H1 (cell line): ENCODE measurements at regions not wholly inside any gene's neighbourhood (a gene's known extent, or its start where the extent isn't known, plus 50 kb on each side); places are given as distances from the start of the nearest gene placed in this dataset.

Experiments used
- CTCF ChIA-PET: fragments of 300-600 bp; sonication (Branson Sonifier 250); formaldehyde crosslinking; loops from one replicate; lab custom pipeline; 2021; ENCODE audit not compliant: partially characterized antibody; lab: Charles Lee
- POLR2A ChIA-PET: fragments of 300-600 bp; sonication (Branson Sonifier 250); formaldehyde crosslinking; loops from one replicate; lab custom pipeline; 2021; ENCODE audit warnings: inconsistent platforms; ENCODE audit not compliant: partially characterized antibody; lab: Charles Lee
- DNase-seq, 2 experiments: peaks; one replicate each; pipeline versions ENCODE4 v3.0.0 to v3.0.0-alpha.2; 2010 to 2022; ENCODE audit warnings: low spot score in 2 of 2, low read depth in 1 of 2, mixed read lengths in 1 of 2
- FAIRE-seq: peaks from 2 replicates; lab custom pipeline; 2011; peaks lifted over from hg19 to GRCh38; lab: Jason Lieb, UNC
- H2AFZ ChIP-seq: 2 replicates; pipeline ENCODE4 v1.8.1; 2012; ENCODE audit warnings: low read length, inconsistent platforms
- H2AK5ac ChIP-seq: 2 replicates; pipeline ENCODE4 v1.6.1; 2013; ENCODE audit warnings: low read depth, low read length
- H2BK120ac ChIP-seq: replicated peaks from 2 replicates; pipeline ENCODE3; 2013; ENCODE audit warnings: low read depth, low read length, inconsistent platforms
- H2BK12ac ChIP-seq: 2 replicates; pipeline ENCODE4 v1.6.1; 2013; ENCODE audit warnings: low read depth, low read length
- H2BK15ac ChIP-seq: 2 replicates; pipeline ENCODE4 v1.6.1; 2013; ENCODE audit warnings: low read length
- H2BK20ac ChIP-seq: 2 replicates; pipeline ENCODE4 v1.6.1; 2013; ENCODE audit warnings: low read length
- H2BK5ac ChIP-seq: 2 replicates; pipeline ENCODE4 v1.6.1; 2013; ENCODE audit warnings: low read depth, low read length
- H3K14ac ChIP-seq: 2 replicates; pipeline ENCODE4 v1.6.1; 2013; ENCODE audit warnings: inconsistent platforms; ENCODE audit not compliant: insufficient read length
- H3K18ac ChIP-seq: 2 replicates; pipeline ENCODE4 v1.6.1; 2013; ENCODE audit warnings: low read length; ENCODE audit errors: extremely low read depth
- H3K23ac ChIP-seq: 2 replicates; pipeline ENCODE4 v1.6.1; 2013; ENCODE audit warnings: inconsistent platforms; ENCODE audit not compliant: insufficient read length
- H3K23me2 ChIP-seq: 2 replicates; pipeline ENCODE4 v1.6.1; 2013; ENCODE audit warnings: low read depth, low read length
- H3K27ac ChIP-seq: 2 replicates; pipeline ENCODE4 v1.6.1; 2011; ENCODE audit warnings: low read depth, low read length, inconsistent platforms
- H3K27me3 ChIP-seq, 4 experiments: replicated peaks in 1 of 4; 1 replicate in 1 of 4; 2 replicates in 3 of 4; pipeline versions ENCODE4 v1.6.1 to v1.8.1; 2011 to 2013; ENCODE audit warnings: low read length in 3 of 4, mild to moderate bottlenecking in 3 of 4, inconsistent platforms in 2 of 4, mixed read lengths in 2 of 4, moderate library complexity in 1 of 4; ENCODE audit not compliant: control insufficient read depth in 3 of 4, insufficient read depth in 3 of 4; ENCODE audit errors: extremely low read depth in 1 of 4
- H3K36me3 ChIP-seq, 4 experiments: 2 replicates each; pipeline versions ENCODE4 v1.6.1 to v1.8.1; 2011 to 2013; ENCODE audit warnings: mild to moderate bottlenecking in 4 of 4, low read length in 3 of 4, moderate library complexity in 2 of 4, control low read depth in 1 of 4, inconsistent platforms in 1 of 4; ENCODE audit not compliant: insufficient read depth in 4 of 4, control insufficient read depth in 2 of 4
- H3K4ac ChIP-seq: replicated peaks from 2 replicates; pipeline ENCODE3; 2013; ENCODE audit warnings: low read length, low read depth, mixed read lengths, inconsistent platforms; ENCODE audit not compliant: insufficient read length
- H3K4me1 ChIP-seq, 4 experiments: replicated peaks in 1 of 4; 1 replicate in 1 of 4; 2 replicates in 3 of 4; pipeline versions ENCODE4 v1.6.1 to v1.8.1; 2011 to 2013; ENCODE audit warnings: low read length in 3 of 4, inconsistent platforms in 2 of 4, mixed read lengths in 1 of 4; ENCODE audit not compliant: insufficient read depth in 4 of 4, control insufficient read depth in 3 of 4
- H3K4me2 ChIP-seq, 2 experiments: 2 replicates each; pipeline versions ENCODE4 v1.6.1 to v1.8.1; 2011 to 2013; ENCODE audit warnings: low read depth in 2 of 2, low read length in 2 of 2, control low read depth in 1 of 2, inconsistent platforms in 1 of 2, mild to moderate bottlenecking in 1 of 2; ENCODE audit not compliant: insufficient read depth in 1 of 2
- H3K4me3 ChIP-seq, 4 experiments: fragments of 200-600, 300-600 bp in 1 of 4; sonication (generic), shearing (Covaris generic), sonication (Bioruptor Twin) in 1 of 4; 2 replicates each; pipeline versions ENCODE4 v1.5.1 to v1.8.1; 2011 to 2016; ENCODE audit warnings: low read length in 4 of 4, low read depth in 3 of 4, control low read depth in 2 of 4, inconsistent platforms in 2 of 4, mild to moderate bottlenecking in 2 of 4, mixed read lengths in 1 of 4, moderate library complexity in 1 of 4; ENCODE audit not compliant: insufficient read depth in 2 of 4; ENCODE audit errors: extremely low read depth in 1 of 4
- H3K56ac ChIP-seq: replicated peaks from 2 replicates; pipeline ENCODE3; 2013; ENCODE audit warnings: low read depth, mild to moderate bottlenecking, mixed read lengths, low read length, inconsistent platforms; ENCODE audit not compliant: insufficient read length
- H3K79me1 ChIP-seq: 2 replicates; pipeline ENCODE4 v1.6.1; 2013; ENCODE audit warnings: low read depth, low read length, control low read depth
- H3K79me2 ChIP-seq, 2 experiments: 2 replicates each; pipeline versions ENCODE4 v1.6.1 to v1.8.1; 2012 to 2013; ENCODE audit warnings: low read length in 2 of 2, mild to moderate bottlenecking in 2 of 2, inconsistent platforms in 1 of 2; ENCODE audit not compliant: insufficient read depth in 2 of 2, control insufficient read depth in 1 of 2
- H3K9ac ChIP-seq, 4 experiments: replicated peaks in 1 of 4; 1 replicate in 1 of 4; 2 replicates in 3 of 4; pipeline versions ENCODE4 v1.6.1 to v1.8.1; 2011 to 2013; ENCODE audit warnings: low read depth in 3 of 4, low read length in 3 of 4, control low read depth in 2 of 4, mild to moderate bottlenecking in 2 of 4, moderate library complexity in 2 of 4, inconsistent platforms in 1 of 4; ENCODE audit errors: extremely low read depth in 1 of 4
- H3K9me3 ChIP-seq, 2 experiments: 2 replicates each; pipeline versions ENCODE4 v1.6.1 to v1.8.1; 2012 to 2013; ENCODE audit warnings: mild to moderate bottlenecking in 2 of 2, moderate library complexity in 2 of 2, control low read depth in 1 of 2, inconsistent platforms in 1 of 2, low read depth in 1 of 2, low read length in 1 of 2, mixed read lengths in 1 of 2; ENCODE audit not compliant: insufficient read depth in 2 of 2
- H4K20me1 ChIP-seq, 2 experiments: replicated peaks in 1 of 2; 2 replicates each; pipeline versions ENCODE3 to v1.8.1; 2011 to 2013; ENCODE audit warnings: inconsistent platforms in 2 of 2, low read length in 2 of 2, mild to moderate bottlenecking in 1 of 2; ENCODE audit not compliant: insufficient read depth in 2 of 2, control insufficient read depth in 1 of 2
- H4K5ac ChIP-seq: 2 replicates; pipeline ENCODE4 v1.6.1; 2013; ENCODE audit warnings: low read length, low read depth, mixed read lengths, inconsistent platforms; ENCODE audit not compliant: insufficient read length
- H4K8ac ChIP-seq: 2 replicates; pipeline ENCODE4 v1.8.0; 2013; ENCODE audit warnings: mild to moderate bottlenecking, moderate library complexity, low read length, inconsistent platforms; ENCODE audit not compliant: insufficient read depth; ENCODE audit errors: extremely low read depth
- H4K91ac ChIP-seq: replicated peaks from 2 replicates; pipeline ENCODE3; 2013; ENCODE audit warnings: low read length, mixed read lengths, inconsistent platforms; ENCODE audit not compliant: insufficient read length
- ATF2 ChIP-seq: IDR thresholded peaks from 2 replicates; pipeline ENCODE4 v1.6.1; 2012; ENCODE audit warnings: low read length, inconsistent platforms
- BACH1 ChIP-seq: IDR thresholded peaks from 2 replicates; pipeline ENCODE4 v1.6.1; 2012; ENCODE audit warnings: low read length, improper control_type of control experiment
- BCL11A ChIP-seq, 2 experiments: IDR thresholded peaks; one replicate each; pipeline ENCODE4 v1.6.1; 2011; ENCODE audit warnings: low read depth in 2 of 2, low read length in 2 of 2, mild to moderate bottlenecking in 2 of 2
- CHD1 ChIP-seq: IDR thresholded peaks from 2 replicates; pipeline ENCODE4 v1.6.1; 2012; ENCODE audit warnings: low read depth, low read length, improper control_type of control experiment
- CREB1 ChIP-seq: IDR thresholded peaks from 2 replicates; pipeline ENCODE4 v1.6.1; 2012; ENCODE audit warnings: inconsistent platforms
- JUN ChIP-seq: IDR thresholded peaks from 2 replicates; pipeline ENCODE4 v1.6.1; 2011; ENCODE audit warnings: low read depth, mild to moderate bottlenecking, improper control_type of control experiment, low read length
- NANOG ChIP-seq: IDR thresholded peaks from 2 replicates; pipeline ENCODE4 v1.6.1; 2011; ENCODE audit warnings: low read length, low read depth, mild to moderate bottlenecking, inconsistent platforms; ENCODE audit not compliant: insufficient read depth, poor library complexity, severe bottlenecking
- POU5F1 ChIP-seq: IDR thresholded peaks from 2 replicates; pipeline ENCODE4 v1.6.1; 2011; ENCODE audit warnings: low read depth, mild to moderate bottlenecking, low read length, moderate library complexity
- RBBP5 ChIP-seq: IDR thresholded peaks from 2 replicates; pipeline ENCODE4 v1.7.1; 2012; ENCODE audit warnings: low read depth, mild to moderate bottlenecking, inconsistent platforms, low read length, moderate library complexity, borderline replicate concordance
- RNF2 ChIP-seq: fragments of 200-900, 300-1000 bp; sonication (generic); IDR thresholded peaks from 2 replicates; pipeline ENCODE4 v1.7.1; 2016; ENCODE audit warnings: borderline replicate concordance, low read depth, mild to moderate bottlenecking, antibody characterized with exemption, low read length; ENCODE audit not compliant: poor library complexity, severe bottlenecking; ENCODE audit errors: missing control alignments
- SAP30 ChIP-seq: fragments of 300-600 bp; sonication (generic); IDR thresholded peaks from 2 replicates; pipeline ENCODE4 v1.7.1; 2012; ENCODE audit warnings: low read length, moderate library complexity, mild to moderate bottlenecking, inconsistent platforms; ENCODE audit not compliant: insufficient read depth, insufficient replicate concordance
- SIN3A ChIP-seq, 2 experiments: IDR thresholded peaks in 1 of 2; conservative IDR thresholded peaks in 1 of 2; 2 replicates each; pipeline ENCODE4 v1.6.1; 2011 to 2012; ENCODE audit warnings: low read length in 2 of 2, improper control_type of control experiment in 1 of 2, low read depth in 1 of 2, mild to moderate bottlenecking in 1 of 2
- SIRT6 ChIP-seq: IDR thresholded peaks from one replicate; pipeline ENCODE4 v1.7.1; 2012; ENCODE audit warnings: low read length, inconsistent platforms
- WGBS, 2 experiments: shearing (Covaris generic) in 1 of 2; methylation state at CpG; one replicate each; pipeline versions ENCODE4 v1.1.6 to v1.1.7; 2013 to 2015; ENCODE audit warnings: low lambda C conversion rate in 2 of 2, mixed read lengths in 2 of 2, inconsistent platforms in 1 of 2, low coverage in 1 of 2, missing lambda C conversion rate in 1 of 2; ENCODE audit not compliant: insufficient replicate concordance in 2 of 2, insufficient coverage in 1 of 2, insufficient read length in 1 of 2; ENCODE audit errors: extremely low coverage in 1 of 2, missing lambda C conversion rate in 1 of 2; 5-methylcytosine and 5-hydroxymethylcytosine counted together

- CTCF ChIA-PET: no interaction called here
- no peak overlapping the region for H4K91ac ChIP-seq
- H4K5ac ChIP-seq: no peak overlapping the region
- 83% methylated on average over 2 of the region's 2 CpGs; no CpG with 5 or more reads in 1 of the 2 experiments for WGBS, 2 experiments
- no peak overlapping the region for H3K4ac ChIP-seq
- H3K27me3 ChIP-seq: no peaks in the 10 kb centered on the region
- no peaks in the 10 kb centered on the region; the same call in 1 of the 2 replicates for H3K23me2 ChIP-seq
- no peaks in the 10 kb centered on the region for H3K4me1 ChIP-seq
- no peak overlapping the region for H3K14ac ChIP-seq
- no peak overlapping the region for H3K23ac ChIP-seq
- DNase-seq: no peak
- H3K56ac ChIP-seq: no peak overlapping the region
- no peak overlapping the region for H3K4me2 ChIP-seq
- no peak overlapping the region for H2AK5ac ChIP-seq
- no peaks in the 10 kb centered on the region for H3K9me3 ChIP-seq
- H2AFZ ChIP-seq: no peak overlapping the region
- no peak overlapping the region for H2BK120ac ChIP-seq
- H2BK20ac ChIP-seq: no peak overlapping the region
- no peak overlapping the region for H3K9ac ChIP-seq
- H3K18ac ChIP-seq: no peak overlapping the region
- H3K79me1 ChIP-seq: no peaks in the 10 kb centered on the region
- H2BK5ac ChIP-seq: no peak overlapping the region
- POLR2A ChIA-PET: no interaction called here
- no peak overlapping the region for H3K4me3 ChIP-seq
- H4K8ac ChIP-seq: no peak overlapping the region
- no peaks in the 10 kb centered on the region for H4K20me1 ChIP-seq
- no peak overlapping the region for H2BK15ac ChIP-seq
- no peaks in the 10 kb centered on the region for H3K79me2 ChIP-seq
- H3K36me3 ChIP-seq: no peaks in the 10 kb centered on the region
- no peak overlapping the region for H3K27ac ChIP-seq
- no peak overlapping the region for H2BK12ac ChIP-seq
- no peak for FAIRE-seq
- TF ChIP-seq SAP30 (no peak), CREB1 (no peak), SIN3A (conservative IDR thresholded peaks at IDR 0.05 in 1 of 2, IDR thresholded peaks at IDR 0.05 in 1 of 2; ENCODE audit: low read depth in 1 of 2, low read length in 2 of 2) (no peak), NANOG (no peak), RNF2 (no peak), BACH1 (no peak), JUN (no peak), CHD1 (no peak), RBBP5 (no peak), BCL11A (IDR thresholded peaks at IDR 0.05; ENCODE audit: low read depth in 2 of 2, low read length in 2 of 2) (no peak), POU5F1 (no peak), ATF2 (no peak), SIRT6 (no peak)
Observed at GRCh38 chr5:17343675-17344074, 126.2 kb downstream of the BASP1 start.
